ENCODE measurements at regions not wholly inside any gene's neighbourhood (a gene's known extent, or its start where the extent isn't known, plus 50 kb on each side); places are given as distances from the start of the nearest gene placed in this dataset.

GRCh38 chr6:4366635-4367395, 231.4 kb upstream of the ECI2 start:
- intact Hi-C loops (cut with DNase I): no loop called here
- ATAC-seq (no peak), DNase-seq (no peak)
- H3K27ac ChIP-seq: no peak overlapping the region
- no peaks in the 10 kb centered on the region for H3K4me1 ChIP-seq
- H3K36me3 ChIP-seq: no peaks in the 10 kb centered on the region
- no peaks in the 10 kb centered on the region for H3K27me3 ChIP-seq (ENCODE audit: low read depth)
- H3K9me3 ChIP-seq: no peaks in the 10 kb centered on the region
- TF ChIP-seq, protein P1, sequence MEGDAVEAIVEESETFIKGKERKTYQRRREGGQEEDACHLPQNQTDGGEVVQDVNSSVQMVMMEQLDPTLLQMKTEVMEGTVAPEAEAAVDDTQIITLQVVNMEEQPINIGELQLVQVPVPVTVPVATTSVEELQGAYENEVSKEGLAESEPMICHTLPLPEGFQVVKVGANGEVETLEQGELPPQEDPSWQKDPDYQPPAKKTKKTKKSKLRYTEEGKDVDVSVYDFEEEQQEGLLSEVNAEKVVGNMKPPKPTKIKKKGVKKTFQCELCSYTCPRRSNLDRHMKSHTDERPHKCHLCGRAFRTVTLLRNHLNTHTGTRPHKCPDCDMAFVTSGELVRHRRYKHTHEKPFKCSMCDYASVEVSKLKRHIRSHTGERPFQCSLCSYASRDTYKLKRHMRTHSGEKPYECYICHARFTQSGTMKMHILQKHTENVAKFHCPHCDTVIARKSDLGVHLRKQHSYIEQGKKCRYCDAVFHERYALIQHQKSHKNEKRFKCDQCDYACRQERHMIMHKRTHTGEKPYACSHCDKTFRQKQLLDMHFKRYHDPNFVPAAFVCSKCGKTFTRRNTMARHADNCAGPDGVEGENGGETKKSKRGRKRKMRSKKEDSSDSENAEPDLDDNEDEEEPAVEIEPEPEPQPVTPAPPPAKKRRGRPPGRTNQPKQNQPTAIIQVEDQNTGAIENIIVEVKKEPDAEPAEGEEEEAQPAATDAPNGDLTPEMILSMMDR (IDR thresholded peaks at IDR 0.05): no peak
- H3K4me3 ChIP-seq: no peak overlapping the region

- H3K36me3 ChIP-seq: no peaks in the 10 kb centered on the region
- intact Hi-C loops (cut with DNase I): no loop called here
- no peaks in the 10 kb centered on the region for H3K9me3 ChIP-seq
- no peaks in the 10 kb centered on the region for H3K27me3 ChIP-seq (ENCODE audit: low read depth)
- no peak overlapping the region for H3K4me3 ChIP-seq
- DNase-seq (no peak), ATAC-seq (no peak)
- H3K4me1 ChIP-seq: no peaks in the 10 kb centered on the region
- TF ChIP-seq, protein P1 (IDR thresholded peaks at IDR 0.05): no peak
- H3K27ac ChIP-seq: no peak overlapping the region
Observed at GRCh38 chr6:4365686-4366085, 230.3 kb upstream of the ECI2 start.

- TF ChIP-seq, protein P1 (IDR thresholded peaks at IDR 0.05): no peak
- no peaks in the 10 kb centered on the region for H3K36me3 ChIP-seq
- H3K27ac ChIP-seq: no peak overlapping the region
- H3K4me3 ChIP-seq: no peak overlapping the region
- intact Hi-C loops (cut with DNase I): no loop called here
- H3K4me1 ChIP-seq: no peaks in the 10 kb centered on the region
- DNase-seq: no peak
- ATAC-seq: no peak
- no peaks in the 10 kb centered on the region for H3K27me3 ChIP-seq (ENCODE audit: low read depth)
- H3K9me3 ChIP-seq: no peaks in the 10 kb centered on the region
Observed at GRCh38 chr6:4364711-4365110, 229.3 kb upstream of the ECI2 start.

GRCh38 chr6:4364172-4364571, 228.8 kb upstream of the ECI2 start:
- intact Hi-C loops (cut with DNase I): no loop called here
- Histone ChIP-seq H3K4me3 (no peak overlapping the region), H3K27me3 (ENCODE audit: low read depth) (no peaks in the 10 kb centered on the region), H3K36me3 (no peaks in the 10 kb centered on the region), H3K4me1 (peaks cover 4% of the 10 kb centered on the region), H3K9me3 (no peaks in the 10 kb centered on the region), H3K27ac (no peak overlapping the region)
- TF ChIP-seq, protein P1 (IDR thresholded peaks at IDR 0.05): no peak
- ATAC-seq: no peak
- DNase-seq: no peak

DNA sequence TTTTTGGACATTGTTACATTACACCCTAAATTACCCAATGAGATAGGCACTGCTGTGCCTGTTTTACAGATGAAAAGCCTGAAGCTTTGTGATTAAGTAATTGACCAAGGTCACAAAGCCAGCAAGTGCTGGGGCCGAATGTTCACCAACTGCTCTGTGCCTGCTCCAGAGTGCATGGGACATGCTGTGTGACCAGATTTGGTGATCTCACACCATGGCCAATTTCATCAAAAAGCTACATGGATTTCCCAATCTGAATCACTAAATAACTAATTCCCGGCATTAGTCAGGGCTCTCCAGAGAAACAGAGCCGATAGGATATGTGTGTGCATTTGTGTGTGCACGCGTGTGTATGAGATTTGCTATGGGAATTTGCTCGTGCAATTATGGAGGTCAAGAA, 228.3 kb upstream of the ECI2 start:
- no peak for DNase-seq
- intact Hi-C loops (cut with DNase I): no loop called here
- Histone ChIP-seq H3K9me3 (no peaks in the 10 kb centered on the region), H3K27me3 (ENCODE audit: low read depth) (no peaks in the 10 kb centered on the region), H3K27ac (no peak overlapping the region), H3K36me3 (no peaks in the 10 kb centered on the region), H3K4me1 (peaks cover 8% of the 10 kb centered on the region), H3K4me3 (no peak overlapping the region)
- TF ChIP-seq, protein P1 (IDR thresholded peaks at IDR 0.05): no peak
- no peak for ATAC-seq
